Pancreas (tissue), 10 donors: ENCODE measurements at regions not wholly inside any gene's neighbourhood (a gene's known extent, or its start where the extent isn't known, plus 50 kb on each side); places are given as distances from the start of the nearest gene placed in this dataset.

Source experiments
- ATAC-seq, 4 donors: fragments of 200-7000 bp; cut with Tn5 transposase; one replicate each; pipeline versions ENCODE4 v1.8.0 to v1.9.1; 2020; ENCODE audit warnings: mild to moderate bottlenecking in 4 of 4, moderate library complexity in 4 of 4
- DNase-seq, 6 donors: peaks; one replicate each; pipeline ENCODE4 v3.0.0-alpha.2; 2020
- FAIRE-seq: peaks from 2 replicates; lab custom pipeline; 2012; peaks lifted over from hg19 to GRCh38; lab: Jason Lieb, UNC
- H3K27ac ChIP-seq, 4 donors: fragments of 200-600 bp; sonication (generic); 1 replicate in 3 of 4; 2 replicates in 1 of 4; pipeline versions ENCODE4 v1.5.0 to v1.8.0; 2020
- H3K27me3 ChIP-seq, 4 donors: fragments of 200-600 bp; one replicate each; pipeline ENCODE4 v1.8.0; 2021
- H3K36me3 ChIP-seq, 3 donors: fragments of 200-600 bp; sonication (generic) in 1 of 3; one replicate each; pipeline versions ENCODE4 v1.5.0 to v1.8.0; 2020 to 2021
- H3K4me1 ChIP-seq, 3 donors: fragments of 200-600 bp; one replicate each; pipeline ENCODE4 v1.8.0; 2021
- H3K4me3 ChIP-seq, 4 donors: fragments of 200-600 bp; sonication (generic) in 2 of 4; one replicate each; pipeline versions ENCODE4 v1.5.0 to v1.8.0; 2020 to 2021
- H3K9me3 ChIP-seq, 4 donors: fragments of 200-600 bp; one replicate each; pipeline ENCODE4 v1.8.0; 2021
- WGBS, 2 donors: extraction: QIAGEN DNeasy Blood & Tissue Kit; methylation state at CpG; one replicate each; pipeline ENCODE4 v1.1.7; 2013; 5-methylcytosine and 5-hydroxymethylcytosine counted together
- intact Hi-C, 3 donors: fragments of 100-400 bp; cut with DNase I; formaldehyde crosslinking; loops; one replicate each; pipeline versions ENCODE4 v1.11.1 to v1.14.2; 2022
- TF ChIP-seq, protein P1 (sequence below), 4 donors: fragments of 200-600 bp; sonication (generic) in 3 of 4; IDR thresholded peaks; one replicate each; pipeline versions ENCODE4 v1.5.0 to v1.8.0; 2021; ENCODE audit warnings: antibody characterized with exemption in 4 of 4
- donor health status: healthy with polysubstance abuse.
- donor health status: DM: no; HTN: no; CAD: no; lungs with moderate emphysema.
- donor health status: DM: no; HTN: no; CAD: no.
- donor health status: control.
- donor health status: control.
- donor health status: Bipolar disorder and iron deficiency.
- donor health status: DM: yes; HTN: yes; CAD: no.
- donor health status: DM: no; HTN: no; CAD: no.
- donor health status: DM: no; HTN: no; CAD: no.
- donor health status: DM: yes; HTN: yes; CAD: no.

DNA sequence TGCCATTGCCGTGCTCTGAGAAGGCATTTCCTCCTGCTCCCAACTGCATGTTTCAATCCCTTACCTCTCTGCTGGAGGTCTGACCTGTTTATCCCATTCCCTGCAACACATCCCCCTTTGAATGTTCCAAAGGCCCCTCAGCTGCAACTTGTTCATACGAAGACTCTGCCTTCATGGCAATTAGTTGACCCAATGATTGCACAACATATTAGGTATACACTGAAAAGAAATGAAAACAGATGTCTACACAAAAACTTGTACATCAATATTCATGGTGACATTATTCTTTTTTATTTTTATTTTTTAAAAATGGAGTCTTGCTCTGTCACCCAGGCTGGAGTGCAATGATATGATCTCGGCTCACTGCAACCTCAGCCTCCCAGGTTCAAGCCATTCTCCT lies 54.9 kb upstream of the STX18 start:
- Histone ChIP-seq H3K36me3 (no peaks in the 10 kb centered on the region), H3K27me3 (no peaks in the 10 kb centered on the region), H3K4me3 (no peak overlapping the region), H3K27ac (no peak overlapping the region), H3K4me1 (no peaks in the 10 kb centered on the region), H3K9me3 (no peaks in the 10 kb centered on the region)
- WGBS, 2 donors = 93 to 96% methylated on average over 3 of the region's 3 CpGs
- FAIRE-seq (no peak), ATAC-seq (no peak), DNase-seq (no peak)
- intact Hi-C loops = no loop called here
- TF ChIP-seq, protein P1, sequence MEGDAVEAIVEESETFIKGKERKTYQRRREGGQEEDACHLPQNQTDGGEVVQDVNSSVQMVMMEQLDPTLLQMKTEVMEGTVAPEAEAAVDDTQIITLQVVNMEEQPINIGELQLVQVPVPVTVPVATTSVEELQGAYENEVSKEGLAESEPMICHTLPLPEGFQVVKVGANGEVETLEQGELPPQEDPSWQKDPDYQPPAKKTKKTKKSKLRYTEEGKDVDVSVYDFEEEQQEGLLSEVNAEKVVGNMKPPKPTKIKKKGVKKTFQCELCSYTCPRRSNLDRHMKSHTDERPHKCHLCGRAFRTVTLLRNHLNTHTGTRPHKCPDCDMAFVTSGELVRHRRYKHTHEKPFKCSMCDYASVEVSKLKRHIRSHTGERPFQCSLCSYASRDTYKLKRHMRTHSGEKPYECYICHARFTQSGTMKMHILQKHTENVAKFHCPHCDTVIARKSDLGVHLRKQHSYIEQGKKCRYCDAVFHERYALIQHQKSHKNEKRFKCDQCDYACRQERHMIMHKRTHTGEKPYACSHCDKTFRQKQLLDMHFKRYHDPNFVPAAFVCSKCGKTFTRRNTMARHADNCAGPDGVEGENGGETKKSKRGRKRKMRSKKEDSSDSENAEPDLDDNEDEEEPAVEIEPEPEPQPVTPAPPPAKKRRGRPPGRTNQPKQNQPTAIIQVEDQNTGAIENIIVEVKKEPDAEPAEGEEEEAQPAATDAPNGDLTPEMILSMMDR (IDR thresholded peaks at IDR 0.05) = no peak

DNA sequence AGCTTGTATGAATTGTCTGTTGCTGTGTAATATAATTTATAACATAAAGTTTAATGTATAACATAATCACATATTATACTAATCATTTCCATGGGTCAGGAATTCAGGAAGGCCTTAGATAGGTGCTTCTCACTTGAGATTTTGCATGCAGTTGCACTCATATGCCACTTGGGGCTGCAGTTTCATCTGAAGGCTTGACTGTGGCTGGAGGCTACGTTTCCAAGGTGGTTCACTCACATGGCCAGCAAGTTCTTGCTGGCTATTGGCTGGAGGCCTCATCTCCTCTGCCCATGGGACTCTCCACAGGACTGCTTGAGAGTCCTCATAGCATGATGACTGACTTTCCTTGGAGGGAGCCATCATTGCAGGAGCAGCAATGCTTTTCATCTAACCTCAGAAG lies 53.4 kb upstream of the STX18 start:
- 94 to 96% methylated on average over 1 of the region's 1 CpG for WGBS, 2 donors
- Histone ChIP-seq H3K27me3 (no peaks in the 10 kb centered on the region), H3K27ac (no peak overlapping the region), H3K4me3 (no peak overlapping the region), H3K36me3 (no peaks in the 10 kb centered on the region), H3K4me1 (no peaks in the 10 kb centered on the region), H3K9me3 (no peaks in the 10 kb centered on the region)
- TF ChIP-seq, protein P1 (IDR thresholded peaks at IDR 0.05) = no peak
- DNase-seq (no peak), ATAC-seq (no peak), FAIRE-seq (no peak)
- intact Hi-C loops = no loop called here

DNA sequence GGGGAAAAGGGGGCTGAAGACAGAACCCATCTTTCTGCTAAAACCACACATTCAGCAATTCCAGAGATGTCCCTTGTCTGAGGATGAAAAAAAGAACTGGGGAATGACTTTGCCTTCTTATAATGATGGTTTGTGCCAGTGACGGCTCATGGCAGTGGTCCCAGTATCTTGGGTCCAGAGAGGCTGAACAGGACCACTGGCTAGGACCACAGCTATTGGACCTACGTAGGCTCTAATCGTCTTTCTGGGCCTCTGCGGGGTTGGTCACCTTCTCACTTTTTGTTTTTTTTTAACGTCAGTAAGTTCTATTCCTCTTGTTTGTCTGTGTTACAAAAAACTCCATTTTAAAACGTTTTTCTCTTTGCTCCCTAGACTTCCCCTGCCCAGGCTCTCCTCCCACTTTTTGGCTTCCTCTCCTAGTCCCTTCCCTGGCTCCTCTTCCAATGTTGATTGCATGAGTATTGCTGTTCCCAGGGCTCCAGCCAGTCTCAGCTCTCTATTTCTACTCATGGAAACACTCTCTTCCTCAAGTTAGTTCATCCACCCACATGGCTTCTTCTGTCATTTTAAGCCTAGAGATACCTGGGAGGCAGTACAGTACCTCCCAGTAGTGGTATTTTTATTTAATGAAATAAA lies 52.6 kb upstream of the STX18 start:
- no peaks in the 10 kb centered on the region for H3K4me1 ChIP-seq
- ATAC-seq (peak in 1 of 4 donors; percentile 38), FAIRE-seq (no peak), DNase-seq (no peak)
- intact Hi-C loops = no loop called here
- no peak overlapping the region for H3K27ac ChIP-seq
- H3K4me3 ChIP-seq = no peak overlapping the region
- 78 to 83% methylated on average over 6 of the region's 6 CpGs for WGBS, 2 donors
- H3K9me3 ChIP-seq = no peaks in the 10 kb centered on the region
- no peaks in the 10 kb centered on the region for H3K27me3 ChIP-seq
- TF ChIP-seq, protein P1 (IDR thresholded peaks at IDR 0.05) = no peak
- no peaks in the 10 kb centered on the region for H3K36me3 ChIP-seq

DNA sequence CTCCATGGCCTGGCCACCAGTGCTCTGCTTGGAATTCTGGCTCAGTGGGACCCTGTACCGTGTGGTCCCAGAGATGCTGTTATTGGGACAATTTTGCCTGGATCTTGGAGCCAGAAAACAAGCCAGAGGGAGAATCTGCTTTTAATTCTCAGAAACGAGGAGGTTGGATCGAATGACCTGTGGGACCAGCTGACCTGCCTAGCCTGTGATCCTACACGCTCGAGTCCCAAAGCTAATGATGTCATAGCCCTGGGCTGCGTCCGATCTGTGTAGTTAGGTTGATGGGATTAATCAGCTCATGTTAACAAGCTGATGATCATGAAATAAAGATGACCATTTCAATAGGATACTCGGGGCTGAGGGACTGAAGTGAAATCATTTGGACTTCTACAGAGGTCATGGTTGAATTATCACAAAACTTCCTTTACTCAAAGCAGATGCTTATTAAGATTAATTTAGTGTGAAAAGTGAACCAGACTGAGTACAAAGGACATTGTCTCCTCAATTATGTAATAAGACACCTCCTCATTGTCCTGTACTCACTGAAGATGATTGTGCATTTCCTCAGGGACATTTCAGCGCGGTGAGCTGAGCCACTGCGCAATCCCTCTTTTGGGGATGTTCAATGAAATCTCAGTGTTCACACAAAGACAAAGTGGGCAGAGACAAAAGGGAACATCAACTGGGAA lies 51.9 kb upstream of the STX18 start:
- no peak for FAIRE-seq
- 82 to 90% methylated on average over 11 of the region's 11 CpGs for WGBS, 2 donors
- no peak for DNase-seq

More for the DNA sequence above, 51.9 kb upstream of the STX18 start:
- no peak overlapping the region for H3K27ac ChIP-seq
- TF ChIP-seq, protein P1 (IDR thresholded peaks at IDR 0.05) = no peak
- H3K27me3 ChIP-seq = no peaks in the 10 kb centered on the region
- no peak for ATAC-seq
- H3K4me1 ChIP-seq = no peaks in the 10 kb centered on the region
- H3K36me3 ChIP-seq = no peaks in the 10 kb centered on the region
- H3K4me3 ChIP-seq = no peak overlapping the region
- intact Hi-C loops = no loop called here
- H3K9me3 ChIP-seq = no peaks in the 10 kb centered on the region
